Amniotic stem cell (primary cell): ENCODE measurements at regions not wholly inside any gene's neighbourhood (a gene's known extent, or its start where the extent isn't known, plus 50 kb on each side); places are given as distances from the start of the nearest gene placed in this dataset.

Source experiments
- DNase-seq: peaks from one replicate; lab custom pipeline; 2025; lab: John Stamatoyannopoulos, UW

DNA sequence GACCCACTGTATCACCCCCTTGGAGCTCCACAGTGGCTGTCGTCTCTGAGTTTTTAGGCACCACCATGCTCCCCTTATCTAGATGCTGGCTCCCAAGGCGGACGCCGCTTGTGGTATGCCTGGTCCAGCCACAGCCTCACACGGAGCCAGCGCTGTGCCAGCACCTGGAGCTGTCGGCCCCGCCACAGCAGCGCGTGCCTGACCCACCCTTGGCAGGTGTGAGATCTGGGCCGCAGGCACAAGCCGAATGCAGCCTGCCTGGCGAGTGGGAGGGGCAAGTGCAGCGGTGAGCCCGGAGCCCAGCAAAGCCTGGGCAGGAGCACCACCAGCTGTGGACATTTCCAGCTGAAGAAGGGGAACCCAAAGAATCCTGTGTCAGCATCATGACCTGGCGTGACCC is 91.9 kb upstream of the BACE2 start:
- DNase-seq: no peak

- DNase-seq: no peak
These were observed 88.8 kb upstream of the BACE2 start for GRCh38 chr21:41079159-41079558.

GRCh38 chr21:41080485-41081121 is 87.4 kb upstream of the BACE2 start:
- no peak for DNase-seq

DNA sequence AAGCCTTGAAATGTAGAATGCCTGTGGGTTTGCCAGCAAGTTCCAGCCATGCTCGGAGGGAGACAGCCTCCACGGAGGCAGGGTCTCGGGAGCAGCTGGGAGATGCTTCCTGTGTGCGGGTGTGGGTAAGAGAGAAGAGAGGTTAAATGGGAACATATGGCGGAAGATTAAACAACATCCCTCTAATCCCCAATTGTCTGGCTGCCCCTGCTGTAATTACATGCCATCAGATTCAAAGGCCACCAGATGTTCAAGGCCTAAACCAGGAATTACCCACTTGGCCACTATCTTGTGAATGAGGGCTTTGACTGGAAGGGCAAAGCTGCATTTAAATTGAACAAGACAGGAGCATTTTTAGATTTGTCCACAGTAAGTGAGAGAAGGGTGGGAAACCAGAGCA is 81.4 kb upstream of the BACE2 start:
- no peak for DNase-seq

DNA sequence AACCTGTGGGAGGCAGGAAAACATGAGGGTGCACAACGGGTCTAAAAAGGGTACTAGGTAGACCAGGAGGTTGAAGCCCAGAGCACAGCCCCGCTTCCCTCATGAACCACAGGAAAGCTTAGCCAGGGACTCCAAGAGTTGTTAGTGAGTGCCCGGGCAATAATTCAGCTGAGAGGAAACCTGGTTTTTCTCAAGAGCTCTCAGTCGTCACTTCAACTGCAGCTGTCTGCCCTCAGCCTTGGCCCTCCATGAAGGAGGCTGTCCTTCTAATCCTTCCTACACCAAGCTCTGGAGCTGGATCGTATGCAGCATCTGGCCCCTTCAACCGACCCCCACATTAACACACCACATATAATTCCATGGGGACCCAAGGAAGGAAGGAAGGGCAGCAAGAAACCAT is 77.0 kb upstream of the BACE2 start:
- DNase-seq: no peak

GRCh38 chr21:41091616-41092015 is 76.3 kb upstream of the BACE2 start:
- no peak for DNase-seq

- no peak for DNase-seq
These were observed 75.6 kb upstream of the BACE2 start for GRCh38 chr21:41092312-41092711.

- DNase-seq: no peak
These were observed 72.0 kb upstream of the BACE2 start for GRCh38 chr21:41095983-41096382.

- no peak for DNase-seq
These were observed 69.9 kb upstream of the BACE2 start for GRCh38 chr21:41098076-41098475.

- no peak for DNase-seq
These were observed 69.4 kb upstream of the BACE2 start for GRCh38 chr21:41098481-41099042.

DNA sequence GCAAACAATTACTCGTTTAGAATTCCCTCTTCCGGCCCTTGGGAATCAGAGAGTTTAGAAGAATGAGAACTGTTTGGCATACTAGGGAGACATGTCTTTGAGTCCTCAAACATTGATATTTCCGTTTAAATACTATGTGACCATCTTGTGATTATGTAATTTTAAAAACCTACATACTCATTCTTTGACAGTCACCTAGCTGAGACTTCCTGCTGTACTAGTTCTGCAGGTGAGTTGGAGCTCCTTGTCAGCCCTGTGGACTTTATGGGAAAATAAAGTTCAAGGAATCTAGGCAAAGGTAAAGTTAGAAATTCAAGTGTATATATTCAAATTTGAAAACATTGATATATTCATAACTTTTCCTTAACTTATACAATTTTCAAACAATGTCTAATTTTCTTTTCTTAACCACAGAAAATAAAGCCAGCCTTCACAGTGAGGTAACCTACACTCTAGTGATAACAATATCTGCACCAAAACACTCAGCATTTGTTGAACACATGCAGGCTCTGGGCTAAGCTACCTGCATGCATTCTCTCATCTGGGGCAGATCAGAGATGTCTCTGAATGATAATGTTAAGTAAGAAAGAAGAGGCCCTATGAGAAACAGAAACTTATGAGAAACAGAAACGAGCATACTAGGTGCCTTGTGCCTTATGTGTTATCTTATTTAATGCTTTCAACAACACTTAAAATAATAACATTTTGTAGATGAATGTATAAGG is 67.0 kb upstream of the BACE2 start:
- no peak for DNase-seq

- no peak for DNase-seq
These were observed 65.7 kb upstream of the BACE2 start for GRCh38 chr21:41102281-41102680.

- no peak for DNase-seq
These were observed 60.4 kb upstream of the BACE2 start for GRCh38 chr21:41107602-41108001.

GRCh38 chr21:41108668-41109585 is 59.0 kb upstream of the BACE2 start:
- no peak for DNase-seq

- DNase-seq: no peak
These were observed 57.8 kb upstream of the BACE2 start for GRCh38 chr21:41110161-41110560.

- DNase-seq: no peak
These were observed 57.3 kb upstream of the BACE2 start for GRCh38 chr21:41110664-41111063.

DNA sequence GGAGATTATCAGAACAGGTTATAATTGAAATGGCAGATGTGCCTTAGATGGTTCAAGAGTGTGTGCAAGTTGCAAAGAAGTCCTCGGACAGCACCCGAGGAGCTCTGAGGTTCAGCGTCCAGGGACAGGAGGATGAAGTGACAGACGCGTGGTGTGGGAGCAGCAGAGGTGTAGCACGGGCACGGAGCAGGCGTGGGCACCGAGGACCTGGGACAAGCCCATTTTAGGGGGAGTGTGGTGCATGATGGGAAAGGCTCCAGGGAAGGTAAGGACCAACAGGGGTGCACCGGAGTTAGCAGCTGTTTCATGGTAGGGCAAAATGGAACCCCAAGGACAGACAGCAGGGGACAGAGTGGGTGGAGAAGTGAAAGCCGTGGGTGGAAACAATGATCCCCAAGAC is 56.3 kb upstream of the BACE2 start:
- DNase-seq: no peak

DNA sequence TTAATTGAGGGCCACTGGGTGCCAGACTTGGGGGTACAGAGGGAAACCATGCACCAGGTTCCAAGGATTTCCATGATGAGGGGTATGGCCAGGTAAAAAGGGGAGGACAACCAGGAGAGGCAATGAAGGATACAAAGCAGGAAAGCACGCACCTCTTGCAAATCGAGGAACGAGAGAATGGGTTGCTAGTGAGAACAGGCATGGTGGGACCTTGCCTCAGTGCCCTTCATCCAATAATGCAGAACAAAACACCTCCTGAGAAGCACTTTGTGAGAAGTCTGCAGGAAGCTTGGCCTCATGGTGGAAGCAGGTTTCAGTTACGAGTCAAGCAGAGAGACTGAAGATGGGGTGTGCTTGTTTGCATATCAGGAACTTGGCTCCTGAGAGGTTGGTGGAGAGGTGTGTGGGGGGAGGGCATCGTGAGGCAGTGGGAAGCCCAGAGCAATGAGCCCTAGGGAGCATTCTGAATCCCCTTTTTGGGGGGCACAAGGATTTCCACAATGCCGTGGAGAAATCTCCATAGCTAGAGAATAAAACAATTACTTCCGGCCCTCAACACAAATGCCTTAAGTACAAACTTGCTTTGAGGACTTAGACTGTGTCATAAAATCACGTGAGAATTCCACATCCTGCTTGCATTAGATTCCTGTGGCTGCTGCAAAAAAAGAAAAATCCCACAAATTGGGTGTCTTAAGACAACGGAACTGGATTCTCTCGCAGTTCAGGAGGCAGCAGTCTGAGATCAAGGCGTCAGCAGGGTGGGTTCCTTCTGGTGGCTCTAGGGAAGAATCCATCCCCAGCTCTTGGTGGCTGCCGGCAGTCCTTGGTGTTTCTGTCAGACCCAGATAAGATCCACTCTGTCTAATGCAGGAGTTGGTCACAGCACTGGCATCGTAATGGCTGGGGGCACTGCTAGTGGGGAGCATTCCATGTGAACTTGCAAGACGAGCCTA is 54.9 kb upstream of the BACE2 start:
- DNase-seq: peak; percentile 89

- no peak for DNase-seq
These were observed 52.1 kb upstream of the BACE2 start for GRCh38 chr21:41115851-41116250.
